ENCODE measurements at regions not wholly inside any gene's neighbourhood (a gene's known extent, or its start where the extent isn't known, plus 50 kb on each side); places are given as distances from the start of the nearest gene placed in this dataset.

DNA sequence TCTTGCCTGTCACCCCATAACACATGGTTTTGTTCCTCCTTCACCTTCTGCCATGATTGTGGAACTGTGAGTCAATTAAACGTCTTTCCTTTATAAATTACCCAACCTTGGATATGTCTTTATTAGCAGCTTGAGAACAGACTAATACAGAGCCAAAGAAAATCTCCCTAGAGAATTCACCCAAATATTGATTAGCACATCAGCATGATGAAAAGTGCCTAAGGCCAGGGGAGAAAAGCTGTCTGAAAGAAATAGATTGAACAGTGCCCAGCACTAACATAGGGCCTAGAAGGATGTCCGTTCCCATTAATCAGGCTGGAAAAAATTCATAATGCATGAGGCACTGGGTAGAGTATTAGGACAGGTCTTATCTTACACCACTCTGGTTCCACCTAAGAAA is 111.9 kb upstream of the CALN1 start:
- no peak for DNase-seq

DNA sequence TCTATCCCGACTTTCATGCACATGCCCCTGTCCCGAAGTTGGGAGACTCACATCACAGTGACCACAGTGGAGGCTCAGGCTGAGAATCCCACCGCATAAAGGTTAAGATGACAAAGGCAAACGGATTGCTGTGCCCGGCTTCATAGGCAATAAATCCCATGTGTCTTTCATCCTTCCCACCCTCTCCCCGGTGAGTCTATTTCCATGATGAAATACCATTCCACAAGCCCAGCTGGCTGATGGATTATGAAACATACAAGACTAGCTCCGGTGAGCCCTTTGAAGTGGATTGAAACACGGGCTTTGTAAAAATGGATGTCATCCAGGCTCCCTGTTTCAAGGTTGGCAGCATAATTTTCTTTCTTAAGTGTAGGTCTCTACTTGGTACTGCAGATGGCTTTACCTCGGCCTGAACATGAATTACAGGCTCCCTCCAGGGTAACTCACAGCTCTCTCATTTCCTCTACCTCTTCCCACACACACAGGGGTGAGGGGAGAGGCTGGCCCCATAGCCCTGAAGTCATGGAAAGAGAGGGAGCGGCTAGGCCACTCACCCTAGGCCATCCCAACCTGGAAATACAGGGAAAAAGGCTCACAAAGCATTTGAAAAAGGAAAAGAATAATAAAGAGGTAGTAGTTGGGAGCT is 92.0 kb upstream of the CALN1 start:
- DNase-seq, result no peak

DNA sequence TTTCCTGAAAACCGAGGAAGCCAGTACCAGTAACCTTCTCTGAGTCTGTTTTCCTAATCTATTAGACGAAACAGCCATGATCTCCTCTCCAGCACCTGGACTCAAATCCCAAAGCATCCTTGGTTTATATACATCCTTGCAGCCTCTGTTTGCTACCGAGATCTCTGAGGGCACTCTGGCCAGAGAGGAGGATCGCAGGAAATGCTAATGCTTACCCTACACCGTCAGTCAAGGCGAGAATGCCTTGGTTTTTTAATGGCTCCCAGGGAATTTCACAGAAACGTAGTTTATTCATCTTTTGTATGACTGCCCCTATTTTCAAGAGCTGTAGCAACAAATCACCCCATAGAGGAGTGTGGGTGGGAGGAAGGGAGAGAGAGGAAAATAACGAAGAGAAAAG is 91.5 kb upstream of the CALN1 start:
- DNase-seq, result no peak

DNA sequence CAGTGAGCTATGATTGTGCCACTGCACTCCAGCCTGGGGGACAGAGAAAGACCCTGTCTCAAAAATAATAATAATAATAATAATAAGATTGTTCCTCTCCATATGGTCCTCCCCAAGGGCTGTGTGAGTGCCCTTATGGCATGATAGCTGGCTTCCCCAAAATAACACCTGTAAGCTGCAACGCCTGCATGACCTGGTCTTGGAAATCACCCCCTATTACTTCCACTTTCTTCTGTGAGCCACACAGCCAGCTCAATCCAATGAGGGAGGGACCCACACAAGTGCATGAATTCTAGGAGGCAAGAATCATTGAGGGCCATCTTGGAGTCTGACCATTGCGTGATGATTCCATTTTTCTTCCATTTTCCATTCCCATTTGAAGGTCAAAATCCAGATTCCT is 82.7 kb upstream of the CALN1 start:
- DNase-seq, result no peak

DNA sequence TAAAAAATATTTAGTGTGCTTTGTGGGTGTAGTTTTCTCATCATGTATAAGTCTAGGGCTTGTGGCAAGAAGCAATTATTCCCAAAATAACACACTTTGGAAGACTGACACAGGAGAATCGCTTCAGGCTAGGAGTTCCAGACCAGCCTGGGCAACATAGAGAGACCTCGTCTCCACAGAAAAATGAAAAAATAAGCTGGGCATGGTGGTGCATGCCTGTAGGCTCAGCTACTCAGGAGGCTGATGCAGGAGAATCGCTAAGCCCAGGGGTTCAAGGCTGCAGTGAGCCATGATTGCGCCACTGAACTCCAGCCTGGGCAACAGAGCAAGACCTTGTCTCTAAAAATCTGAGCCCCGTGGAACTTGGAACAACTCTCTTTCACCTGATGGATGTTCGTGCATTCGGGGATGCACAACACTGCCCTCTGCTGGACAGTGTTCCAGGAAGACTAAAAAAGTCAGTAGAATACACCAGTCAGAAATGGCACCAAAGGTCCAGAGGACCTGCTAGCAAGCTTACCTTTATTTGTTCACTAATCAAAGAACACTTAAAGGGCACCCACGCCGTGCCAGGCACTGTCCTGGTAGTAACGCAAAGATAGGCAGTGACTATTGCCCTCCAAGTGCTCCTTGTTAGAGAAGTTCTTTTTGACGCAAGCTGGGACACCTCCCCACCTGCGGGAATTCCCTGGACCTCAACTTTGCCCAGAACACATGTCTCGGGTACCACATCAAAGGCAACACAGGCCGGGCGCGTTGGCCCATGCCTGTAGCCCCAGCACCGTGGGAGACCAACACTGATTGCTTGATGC is 81.9 kb upstream of the CALN1 start:
- peak; percentile 9 to 29 for DNase-seq

DNA sequence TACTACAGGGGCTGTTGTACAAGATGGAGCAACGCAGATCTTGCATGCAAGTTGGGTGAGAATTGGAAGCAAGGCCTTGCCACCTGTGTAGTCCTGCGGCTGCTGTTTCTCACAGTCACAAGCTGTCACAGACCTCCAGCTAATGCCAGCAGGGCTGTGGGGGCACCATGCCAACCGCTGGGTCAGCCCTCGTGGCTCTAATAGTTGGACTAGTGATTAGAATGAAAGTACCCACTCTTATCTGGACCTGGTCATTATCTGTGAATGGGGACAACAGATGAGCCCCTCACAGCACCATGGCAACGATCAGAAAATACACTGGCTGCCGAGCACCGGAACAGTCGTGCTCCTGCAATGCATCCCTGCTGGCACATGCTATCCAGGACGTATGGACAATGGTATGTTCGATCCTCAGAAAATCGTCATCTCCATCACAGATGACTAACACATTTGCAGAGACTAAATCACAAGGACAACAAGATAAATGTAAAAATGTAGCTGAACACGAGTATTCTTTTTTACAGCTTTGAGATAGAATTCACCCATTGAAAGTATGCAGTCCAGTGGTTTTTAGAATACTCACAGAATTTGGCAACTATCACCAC is 80.4 kb upstream of the CALN1 start:
- DNase-seq, result no peak

DNA sequence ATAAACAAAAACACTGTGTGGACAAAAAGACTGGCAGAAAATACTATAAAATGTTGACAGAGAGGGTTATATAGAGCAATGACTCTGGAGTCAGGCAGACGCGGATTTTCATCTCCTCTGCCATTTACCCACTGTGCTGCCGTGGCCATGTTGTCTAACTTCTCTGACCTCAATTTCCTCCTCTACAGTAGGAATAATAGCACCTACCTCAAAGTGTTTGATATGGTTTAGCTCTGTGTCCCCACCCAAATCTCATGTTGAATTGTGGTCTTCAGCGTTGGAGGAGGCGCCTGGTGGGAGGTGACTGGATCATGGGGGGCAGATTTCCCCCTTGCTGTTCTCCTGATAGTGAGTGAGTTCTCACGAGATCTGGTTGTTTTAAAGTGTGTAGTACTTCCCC is 78.2 kb upstream of the CALN1 start:
- no peak for DNase-seq

DNA sequence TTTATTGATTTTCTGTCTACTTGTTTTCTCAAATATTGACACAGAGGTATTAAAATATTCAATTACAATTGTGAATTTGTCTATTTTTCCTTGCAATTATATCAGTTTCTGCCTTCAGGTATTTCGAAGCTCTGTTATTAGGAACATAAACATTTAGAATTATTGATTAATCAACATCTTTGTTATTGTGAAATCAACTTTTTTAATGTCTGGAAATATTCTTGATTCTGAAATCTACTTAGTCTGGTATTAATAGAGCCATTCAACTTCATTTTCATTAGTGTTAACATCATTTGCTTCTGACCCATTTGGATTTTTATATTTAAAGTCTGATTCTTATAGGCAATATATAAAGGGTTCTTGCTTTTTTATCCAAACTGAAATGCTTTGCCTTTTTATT is 69.8 kb upstream of the CALN1 start:
- no peak for DNase-seq

DNA sequence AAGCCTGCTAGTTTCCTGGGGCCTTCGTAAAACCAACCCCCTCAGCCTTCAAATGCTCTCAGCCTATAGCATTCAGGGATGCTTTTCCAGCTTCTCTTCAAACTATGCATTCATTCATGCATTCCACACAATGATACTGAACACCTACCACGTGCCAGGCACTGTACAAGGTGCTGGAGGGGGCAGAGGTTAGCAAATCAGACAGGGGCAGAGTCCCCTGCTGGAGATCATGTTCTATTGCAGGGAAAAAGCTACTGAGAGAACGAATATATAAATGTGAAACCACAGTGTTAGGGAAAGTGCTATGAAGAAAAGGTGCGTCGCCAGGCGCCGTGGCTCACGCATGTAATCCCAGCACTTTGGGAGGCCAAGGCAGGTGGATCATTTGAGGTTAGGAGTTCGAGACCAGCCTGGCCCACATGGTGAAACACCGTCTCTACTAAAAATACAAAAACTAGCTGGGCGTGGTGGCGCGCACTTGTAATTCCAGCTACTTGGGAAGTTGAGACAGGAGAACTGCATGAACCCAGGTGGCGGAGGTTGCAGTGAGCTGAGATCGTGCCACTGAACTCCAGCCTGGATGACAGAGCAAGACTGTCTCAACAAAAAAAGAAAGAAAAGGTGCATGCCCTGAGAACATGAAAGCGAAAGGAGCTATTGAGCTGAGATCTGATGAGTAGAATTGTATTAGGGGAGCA is 64.6 kb upstream of the CALN1 start:
- no peak for DNase-seq

DNA sequence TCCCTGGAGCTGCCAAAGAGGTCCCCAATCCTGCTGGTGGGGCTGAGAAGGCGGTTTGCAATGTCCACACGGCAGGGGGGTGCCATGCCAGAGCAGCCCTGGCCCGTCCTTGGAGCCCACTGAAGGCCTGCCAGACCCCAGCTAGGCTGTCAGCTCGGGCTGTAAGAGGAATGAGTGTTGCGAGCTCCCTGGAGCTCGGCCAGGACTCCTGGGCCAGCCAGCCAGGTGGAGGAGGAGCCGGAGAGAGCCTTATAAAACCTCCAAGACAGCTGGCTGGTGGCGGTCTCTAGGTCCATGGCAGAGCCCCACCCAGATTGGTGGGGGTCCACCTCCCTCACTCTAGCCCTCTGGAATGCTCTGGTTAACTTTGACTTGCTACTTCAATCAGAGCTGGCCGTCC is 55.1 kb upstream of the CALN1 start:
- DNase-seq, result no peak

DNA sequence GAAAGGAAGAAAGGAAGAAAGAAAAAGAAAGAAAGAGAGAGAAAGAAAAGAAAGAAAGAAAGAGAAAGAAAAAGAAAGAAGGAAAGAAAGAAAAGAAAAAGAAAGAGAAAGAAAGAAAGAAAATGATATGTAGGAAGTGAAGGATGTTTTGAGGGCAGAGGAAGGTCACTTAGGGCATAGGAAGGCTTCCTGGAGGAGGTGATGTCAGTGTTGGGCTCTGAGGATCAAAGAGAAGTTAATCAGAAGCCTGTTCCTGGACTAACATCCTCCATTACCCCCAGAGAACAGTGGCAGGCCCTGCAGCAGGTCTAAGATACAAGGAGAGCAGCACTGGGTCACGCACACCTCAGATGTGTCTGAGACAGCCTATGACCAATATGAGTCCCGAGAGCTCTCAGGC is 54.7 kb upstream of the CALN1 start:
- DNase-seq, result no peak

DNA sequence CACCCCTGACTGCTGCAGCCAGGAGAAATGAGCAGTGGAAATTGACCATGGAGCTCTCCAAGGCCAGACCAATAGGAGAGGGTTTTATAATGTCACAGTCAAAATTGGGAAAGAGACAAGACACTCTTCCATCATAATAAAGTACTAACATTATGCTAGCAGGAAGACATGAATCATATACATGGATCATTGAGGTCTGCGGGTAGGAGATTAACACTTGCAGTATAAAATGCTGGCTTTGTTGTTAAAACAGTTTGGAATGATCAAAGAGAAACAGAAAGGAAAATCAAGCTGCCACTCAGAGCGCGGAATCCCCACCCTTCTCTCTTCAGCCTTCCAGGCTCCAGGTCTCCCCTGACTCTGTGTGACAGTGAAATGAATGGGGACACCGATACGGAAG is 53.4 kb upstream of the CALN1 start:
- DNase-seq, result no peak

DNA sequence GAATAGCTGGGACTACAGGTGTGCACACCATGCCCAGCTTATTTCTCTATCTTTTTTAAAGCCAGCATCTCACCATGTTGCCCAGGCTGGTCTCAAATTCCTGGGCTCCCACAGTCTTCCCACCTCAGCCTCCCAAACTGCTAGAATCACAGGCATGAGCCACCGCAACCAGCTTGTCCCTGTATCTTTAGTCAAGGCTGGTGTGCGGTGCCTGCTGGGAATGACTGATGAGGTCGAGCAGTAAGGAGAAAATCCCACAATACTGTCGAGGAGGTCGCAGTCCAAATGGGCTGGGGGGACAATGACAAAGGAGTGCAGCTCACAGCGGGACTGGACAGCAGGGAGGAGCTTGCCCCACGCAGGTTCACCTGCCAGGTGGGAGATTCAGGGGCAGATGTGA is 50.2 kb upstream of the CALN1 start:
- no peak for DNase-seq

Data from CD4-positive, alpha-beta T cell treated with Interleukin-1 beta for 1 hour (primary cell).